OCI-LY7 (cell line): ENCODE measurements at regions not wholly inside any gene's neighbourhood (a gene's known extent, or its start where the extent isn't known, plus 50 kb on each side); places are given as distances from the start of the nearest gene placed in this dataset.

Source experiments
- BruUV-seq: library from RNA; stranded (reverse); fragments of 400-500 nt; replicated peaks from 2 replicates; lab custom pipeline; 2021; lab: Mats Ljungman, UMichigan
- CTCF ChIA-PET: fragments of 300-600 bp; sonication (Branson Sonifier 250); formaldehyde crosslinking; loops from one replicate; lab custom pipeline; 2022; ENCODE audit warnings: antibody characterized with exemption; ENCODE audit not compliant: unreplicated experiment; lab: Charles Lee
- POLR2A ChIA-PET: fragments of 300-600 bp; sonication (Branson Sonifier 250); formaldehyde crosslinking; loops from one replicate; lab custom pipeline; 2022; ENCODE audit warnings: antibody characterized with exemption; lab: Charles Lee
- DNase-seq: peaks from one replicate; pipeline ENCODE4 v3.0.0-alpha.2; 2015; ENCODE audit warnings: low spot score
- H2AFZ ChIP-seq: fragments of 200-600 bp; sonication (generic), shearing (Covaris generic); 2 replicates; pipeline ENCODE4 v1.6.1; 2014; ENCODE audit warnings: mild to moderate bottlenecking, antibody characterized with exemption, low read length, moderate library complexity
- H3K27ac ChIP-seq: fragments of 200-600 bp; sonication (generic); 2 replicates; pipeline ENCODE4 v1.5.1; 2014; ENCODE audit warnings: mixed run types, low read depth, mild to moderate bottlenecking, moderate library complexity, low read length, inconsistent platforms; ENCODE audit not compliant: poor library complexity, severe bottlenecking
- H3K36me3 ChIP-seq: fragments of 200-600 bp; sonication (generic); 2 replicates; pipeline ENCODE4 v1.6.1; 2014; ENCODE audit warnings: mild to moderate bottlenecking, antibody characterized with exemption, low read length, moderate library complexity, mixed read lengths; ENCODE audit not compliant: insufficient read depth
- H3K4me1 ChIP-seq: fragments of 200-600 bp; sonication (generic); 2 replicates; pipeline ENCODE4 v1.5.1; 2014; ENCODE audit warnings: mild to moderate bottlenecking, low read length; ENCODE audit not compliant: insufficient read depth, poor library complexity, severe bottlenecking
- H3K4me2 ChIP-seq: fragments of 200-600 bp; sonication (generic); 2 replicates; pipeline ENCODE4 v1.6.1; 2014; ENCODE audit warnings: mild to moderate bottlenecking, low read length
- H3K4me3 ChIP-seq: fragments of 200-600 bp; sonication (generic); 2 replicates; pipeline ENCODE4 v1.5.1; 2014; ENCODE audit warnings: mild to moderate bottlenecking, low read depth, low read length; ENCODE audit not compliant: poor library complexity, severe bottlenecking
- H3K79me2 ChIP-seq: fragments of 200-600 bp; sonication (generic); 2 replicates; pipeline ENCODE4 v1.6.1; 2016; ENCODE audit warnings: low read depth, mild to moderate bottlenecking, low read length, moderate library complexity, mixed read lengths; ENCODE audit not compliant: insufficient read depth
- H3K9me2 ChIP-seq: fragments of 200-600 bp; sonication (generic); 2 replicates; pipeline ENCODE4 v1.6.1; 2016; ENCODE audit warnings: mild to moderate bottlenecking, low read length, mixed read lengths; ENCODE audit not compliant: insufficient read depth
- H3K9me3 ChIP-seq: fragments of 200-600 bp; sonication (generic); 2 replicates; pipeline ENCODE4 v1.6.1; 2014; ENCODE audit warnings: mild to moderate bottlenecking, mixed run types, low read length, mixed read lengths
- H4K20me1 ChIP-seq: fragments of 200-600 bp; sonication (generic); 2 replicates; pipeline ENCODE4 v1.6.1; 2014; ENCODE audit warnings: mild to moderate bottlenecking, antibody characterized with exemption, low read length, moderate library complexity, mixed read lengths; ENCODE audit not compliant: insufficient read depth
- CTCF ChIP-seq: fragments of 200-600 bp; sonication (generic); conservative IDR thresholded peaks from 2 replicates; pipeline ENCODE4 v1.5.1; 2014; ENCODE audit warnings: mild to moderate bottlenecking, antibody characterized with exemption, low read length, moderate library complexity, mixed read lengths
- EZH2phosphoT487 ChIP-seq: fragments of 200-600 bp; sonication (generic); IDR thresholded peaks from 2 replicates; pipeline ENCODE4 v1.6.1; 2018; ENCODE audit warnings: low read depth, borderline replicate concordance, mild to moderate bottlenecking, mixed run types, antibody characterized with exemption, low read length, moderate library complexity, mixed read lengths
- intact Hi-C: fragments of 100-400 bp; cut with micrococcal nuclease; formaldehyde crosslinking; loops from one replicate; pipeline ENCODE4 v1.10.0; 2022; ENCODE audit not compliant: unreplicated experiment

GRCh38 chr13:28545583-28546333, 50.8 kb upstream of the FLT1 start:
- H4K20me1 ChIP-seq, result no peaks in the 10 kb centered on the region
- no peak overlapping the region for H3K27ac ChIP-seq
- no peaks in the 10 kb centered on the region for H3K9me2 ChIP-seq
- H3K4me2 ChIP-seq, result no peak overlapping the region
- intact Hi-C loops, result no loop called here
- H3K9me3 ChIP-seq, result no peaks in the 10 kb centered on the region
- no peak for TF ChIP-seq EZH2phosphoT487
- no peak for TF ChIP-seq CTCF
- ChIA-PET POLR2A (interaction anchor here (0.6 kb wide), 1 partner anchor 76 kb away, joined by 3 read pairs; no protein-coding TSS in a partner anchor), CTCF (no interaction called here)
- DNase-seq, result no peak
- BruUV-seq, result no TSS peak
- no peaks in the 10 kb centered on the region for H3K36me3 ChIP-seq
- H3K4me3 ChIP-seq, result no peak overlapping the region
- H3K79me2 ChIP-seq, result no peaks in the 10 kb centered on the region
- no peaks in the 10 kb centered on the region for H3K4me1 ChIP-seq
- H2AFZ ChIP-seq, result no peak overlapping the region
